ENCODE measurements at regions not wholly inside any gene's neighbourhood (a gene's known extent, or its start where the extent isn't known, plus 50 kb on each side); places are given as distances from the start of the nearest gene placed in this dataset.

GRCh38 chr2:45121236-45121927 lies 112.1 kb upstream of the SIX2 start:
- Histone ChIP-seq H4K20me1 (ENCODE audit: insufficient read depth) (no peaks in the 10 kb centered on the region), H3K36me3 (ENCODE audit: insufficient read depth, low read length) (no peaks in the 10 kb centered on the region), H3K9me3 (ENCODE audit: low read length) (no peaks in the 10 kb centered on the region), H3K27ac (ENCODE audit: low read length) (no peak overlapping the region), H3F3A (ENCODE audit: insufficient read depth, low read length, poor library complexity, severe bottlenecking) (no peaks in the 10 kb centered on the region), H3K4me3 (ENCODE audit: low read length) (no peak overlapping the region), H3K9me2 (ENCODE audit: insufficient read depth, low read length) (no peaks in the 10 kb centered on the region), H3K4me2 (ENCODE audit: low read length) (no peak overlapping the region), H3K27me3 (ENCODE audit: insufficient read depth, low read depth, low read length) (no peaks in the 10 kb centered on the region), H2AFZ (ENCODE audit: low read depth, low read length) (no peak overlapping the region), H3K9ac (ENCODE audit: low read length) (no peak overlapping the region), H3K79me2 (replicated peaks; ENCODE audit: insufficient read depth, low read length) (no peaks in the 10 kb centered on the region)
- no peak for TF ChIP-seq REST (IDR thresholded peaks at IDR 0.05; ENCODE audit: borderline replicate concordance)
- TF ChIP-seq EP300 (conservative IDR thresholded peaks at IDR 0.05; ENCODE audit: poor library complexity, severe bottlenecking): no peak
- no peak for TF ChIP-seq SMC3 (conservative IDR thresholded peaks at IDR 0.05; ENCODE audit: poor library complexity)
- TF ChIP-seq MXI1 (conservative IDR thresholded peaks at IDR 0.05; ENCODE audit: poor library complexity, severe bottlenecking): no peak
- no peak for TF ChIP-seq RAD21 (conservative IDR thresholded peaks at IDR 0.05)
- no peak for TF ChIP-seq EZH2 (IDR thresholded peaks at IDR 0.05; ENCODE audit: borderline replicate concordance, insufficient read depth, low read length, poor library complexity, severe bottlenecking)
- TF ChIP-seq CTCF (IDR thresholded peaks at IDR 0.05; ENCODE audit: poor library complexity, severe bottlenecking): no peak
- no peak for TF ChIP-seq POLR2AphosphoS5 (IDR thresholded peaks at IDR 0.05)
- no peak for TF ChIP-seq TAF1 (IDR thresholded peaks at IDR 0.05; ENCODE audit: low read depth)

- H3F3A ChIP-seq (ENCODE audit: insufficient read depth, low read length, poor library complexity, severe bottlenecking): no peaks in the 10 kb centered on the region
- H4K20me1 ChIP-seq (ENCODE audit: insufficient read depth): no peaks in the 10 kb centered on the region
- no peaks in the 10 kb centered on the region for H3K36me3 ChIP-seq (ENCODE audit: insufficient read depth, low read length)
- no peak overlapping the region for H3K27ac ChIP-seq (ENCODE audit: low read length)
- TF ChIP-seq CTCF (IDR thresholded peaks at IDR 0.05; ENCODE audit: poor library complexity, severe bottlenecking) (no peak), TAF1 (IDR thresholded peaks at IDR 0.05; ENCODE audit: low read depth) (no peak), MXI1 (conservative IDR thresholded peaks at IDR 0.05; ENCODE audit: poor library complexity, severe bottlenecking) (no peak), EZH2 (IDR thresholded peaks at IDR 0.05; ENCODE audit: borderline replicate concordance, insufficient read depth, low read length, poor library complexity, severe bottlenecking) (no peak), RAD21 (conservative IDR thresholded peaks at IDR 0.05) (no peak), EP300 (conservative IDR thresholded peaks at IDR 0.05; ENCODE audit: poor library complexity, severe bottlenecking) (no peak), REST (IDR thresholded peaks at IDR 0.05; ENCODE audit: borderline replicate concordance) (no peak), POLR2AphosphoS5 (IDR thresholded peaks at IDR 0.05) (no peak), SMC3 (conservative IDR thresholded peaks at IDR 0.05; ENCODE audit: poor library complexity) (no peak)
- no peak overlapping the region for H3K4me3 ChIP-seq (ENCODE audit: low read length)
- no peaks in the 10 kb centered on the region for H3K9me3 ChIP-seq (ENCODE audit: low read length)
- H3K27me3 ChIP-seq (ENCODE audit: insufficient read depth, low read depth, low read length): no peaks in the 10 kb centered on the region
- H2AFZ ChIP-seq (ENCODE audit: low read depth, low read length): no peak overlapping the region
- no peaks in the 10 kb centered on the region for H3K79me2 ChIP-seq (replicated peaks; ENCODE audit: insufficient read depth, low read length)
- no peak overlapping the region for H3K4me2 ChIP-seq (ENCODE audit: low read length)
- H3K9me2 ChIP-seq (ENCODE audit: insufficient read depth, low read length): no peaks in the 10 kb centered on the region
- no peak overlapping the region for H3K9ac ChIP-seq (ENCODE audit: low read length)
These were observed 111.3 kb upstream of the SIX2 start for GRCh38 chr2:45120546-45120945.
